ENCODE measurements at regions not wholly inside any gene's neighbourhood (a gene's known extent, or its start where the extent isn't known, plus 50 kb on each side); places are given as distances from the start of the nearest gene placed in this dataset.

- DNase-seq, result no peak
Measured at GRCh38 chr9:129276486-129277230, 98.6 kb upstream of the IER5L start.

- no peak for DNase-seq
Measured at GRCh38 chr9:129275626-129276247, 97.7 kb upstream of the IER5L start.

- DNase-seq, result no peak
Measured at GRCh38 chr9:129273941-129274684, 96.1 kb upstream of the IER5L start.

- DNase-seq, result no peak
Measured at GRCh38 chr9:129273136-129273895, 95.3 kb upstream of the IER5L start.

- no peak for DNase-seq
Measured at GRCh38 chr9:129272348-129273025, 94.4 kb upstream of the IER5L start.

GRCh38 chr9:129270903-129271431 lies 92.9 kb upstream of the IER5L start:
- DNase-seq, result no peak

- no peak for DNase-seq
Measured at GRCh38 chr9:129270205-129270604, 92.1 kb upstream of the IER5L start.

- DNase-seq, result no peak
Measured at GRCh38 chr9:129267141-129267540, 89.1 kb upstream of the IER5L start.

- no peak for DNase-seq
Measured at GRCh38 chr9:129266536-129266935, 88.5 kb upstream of the IER5L start.

- DNase-seq, result no peak
Measured at GRCh38 chr9:129264388-129264787, 86.3 kb upstream of the IER5L start.

- DNase-seq, result no peak
Measured at GRCh38 chr9:129263836-129264235, 85.8 kb upstream of the IER5L start.

- no peak for DNase-seq
Measured at GRCh38 chr9:129262261-129262660, 84.2 kb upstream of the IER5L start.

- no peak for DNase-seq
Measured at GRCh38 chr9:129259375-129259774, 81.3 kb upstream of the IER5L start.

- DNase-seq, result no peak
Measured at GRCh38 chr9:129258823-129259301, 80.8 kb upstream of the IER5L start.

- peak; percentile 99 for DNase-seq
Measured at GRCh38 chr9:129258124-129258822, 80.2 kb upstream of the IER5L start.

- DNase-seq, result no peak
Measured at GRCh38 chr9:129256959-129257713, 79.1 kb upstream of the IER5L start.

GRCh38 chr9:129254566-129255287 lies 76.7 kb upstream of the IER5L start:
- DNase-seq, result no peak

GRCh38 chr9:129253803-129254381 lies 75.8 kb upstream of the IER5L start:
- no peak for DNase-seq

- no peak for DNase-seq
Measured at GRCh38 chr9:129252937-129253802, 75.1 kb upstream of the IER5L start.

Measured in NCI-H2171 (cell line).